GM19351 (cell line): ENCODE measurements at regions not wholly inside any gene's neighbourhood (a gene's known extent, or its start where the extent isn't known, plus 50 kb on each side); places are given as distances from the start of the nearest gene placed in this dataset.
"Not testable (repeated sequence)": the region's sequence is repeated elsewhere in the genome, so short reads cannot be mapped to it uniquely, and the experiment has no call there.

Experiments
- ATAC-seq: cut with Tn5 transposase; IDR thresholded peaks from one replicate; pipeline ENCODE4 v1.9.1; 2021; ENCODE audit warnings: mild to moderate bottlenecking, moderate library complexity; ENCODE audit not compliant: unreplicated experiment

- peak; percentile 63 for ATAC-seq
These were observed 199.5 kb downstream of the AASDHPPT start for GRCh38 chr11:106276859-106277436.

DNA sequence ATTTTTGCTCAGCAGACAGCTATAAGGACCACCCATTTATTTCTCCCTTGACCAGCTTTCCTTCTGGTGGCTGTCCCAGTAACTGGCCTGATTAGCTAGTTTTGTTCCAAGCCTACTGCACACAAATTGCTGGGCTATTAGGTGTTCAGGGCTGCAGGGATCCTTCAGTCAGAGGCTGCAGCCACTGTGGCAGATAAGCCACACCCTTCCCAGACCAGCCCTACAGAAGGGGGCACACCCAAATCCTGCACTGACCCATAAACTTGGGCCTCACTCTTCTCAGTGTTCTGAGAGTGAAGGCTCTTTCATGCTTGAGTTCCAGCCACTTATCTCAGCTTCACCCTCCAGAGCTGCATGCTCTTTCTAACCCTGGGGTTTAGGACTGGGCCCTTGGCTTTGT lies 200.0 kb downstream of the AASDHPPT start:
- no peak for ATAC-seq

- ATAC-seq: no peak
These were observed 200.9 kb downstream of the AASDHPPT start for GRCh38 chr11:106278391-106278790.

- no peak for ATAC-seq
These were observed 202.6 kb downstream of the AASDHPPT start for GRCh38 chr11:106280036-106280435.

DNA sequence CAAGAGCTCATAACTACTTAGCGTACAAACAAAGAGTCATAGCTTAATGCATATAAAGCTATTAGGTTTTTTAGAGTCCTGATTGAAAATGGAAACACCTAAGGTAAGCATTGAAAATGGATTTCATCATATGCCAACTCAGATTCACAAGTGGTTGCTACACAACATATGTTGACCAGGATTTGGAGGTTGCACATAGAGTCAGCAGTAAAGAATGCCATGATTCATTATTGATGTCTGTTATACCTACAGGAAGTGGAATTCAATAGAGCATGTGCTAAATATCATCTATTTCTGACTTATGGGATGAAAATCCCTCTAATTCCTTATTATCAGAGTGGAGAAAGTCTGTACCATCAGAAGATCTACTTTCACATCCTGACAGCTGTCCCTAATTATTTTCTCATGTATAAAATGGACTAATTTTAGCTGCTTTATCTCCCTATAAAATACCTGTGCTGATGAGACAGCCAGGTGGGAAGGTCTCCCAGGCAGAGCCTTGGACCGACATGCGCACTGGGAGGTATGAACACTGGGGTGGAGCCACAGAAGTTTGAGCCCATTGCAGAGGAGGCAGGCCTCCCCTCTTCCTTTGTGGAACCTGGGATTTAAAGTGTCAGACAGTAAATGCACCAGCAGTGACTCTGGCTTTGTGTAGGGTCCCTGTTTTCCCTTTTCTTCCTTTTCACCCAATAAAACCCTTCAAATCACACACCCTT lies 204.2 kb downstream of the AASDHPPT start:
- ATAC-seq: no peak

GRCh38 chr11:106286881-106287504 lies 209.5 kb downstream of the AASDHPPT start:
- ATAC-seq: no peak

- ATAC-seq: no peak
These were observed 210.6 kb downstream of the AASDHPPT start for GRCh38 chr11:106288057-106288456.

- ATAC-seq: no peak
These were observed 211.4 kb downstream of the AASDHPPT start for GRCh38 chr11:106288822-106289387.

GRCh38 chr11:106292526-106292925 lies 215.1 kb downstream of the AASDHPPT start:
- no peak for ATAC-seq

DNA sequence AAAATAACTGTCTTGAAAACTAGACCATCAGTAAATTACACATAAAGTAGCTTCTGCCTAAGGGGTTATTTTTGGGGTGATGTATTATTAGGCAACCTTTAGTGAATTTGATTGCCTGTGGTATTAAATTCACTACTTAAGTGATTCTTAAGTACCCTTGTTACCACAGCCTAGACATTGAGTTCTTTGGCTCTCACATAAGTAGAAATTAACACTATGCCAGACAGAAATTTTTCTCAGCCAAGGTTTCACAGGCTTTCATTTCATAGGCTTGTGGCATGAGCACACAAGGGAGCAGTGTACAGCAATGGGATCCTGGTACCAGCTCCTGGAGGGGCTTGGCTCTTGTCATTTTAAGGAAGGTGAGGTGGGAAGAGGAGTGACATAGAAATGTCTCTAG lies 218.5 kb downstream of the AASDHPPT start:
- ATAC-seq: no peak

- no peak for ATAC-seq
These were observed 225.0 kb downstream of the AASDHPPT start for GRCh38 chr11:106302416-106302815.

- ATAC-seq: no peak
These were observed 226.8 kb downstream of the AASDHPPT start for GRCh38 chr11:106304274-106304673.

GRCh38 chr11:106305458-106305857 lies 228.0 kb downstream of the AASDHPPT start:
- ATAC-seq: no peak

DNA sequence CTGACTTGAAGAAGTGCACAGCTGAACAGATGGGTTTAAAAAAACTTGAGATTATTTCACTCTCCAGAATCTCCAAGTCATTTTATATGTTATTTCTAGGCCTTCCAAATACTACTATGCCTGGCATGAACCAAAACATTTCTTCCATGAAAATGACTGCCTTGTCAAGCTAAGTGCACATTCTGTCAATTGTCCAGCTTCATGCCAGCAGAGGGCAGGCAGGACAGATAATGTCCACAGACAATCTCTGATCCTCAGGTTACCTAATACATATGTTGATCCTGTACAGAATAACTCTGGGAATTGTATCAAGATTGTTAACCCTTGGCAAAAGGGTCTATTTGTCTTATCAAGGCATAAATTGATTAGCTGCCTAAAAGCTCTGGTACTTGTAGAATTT lies 229.5 kb downstream of the AASDHPPT start:
- ATAC-seq: no peak

DNA sequence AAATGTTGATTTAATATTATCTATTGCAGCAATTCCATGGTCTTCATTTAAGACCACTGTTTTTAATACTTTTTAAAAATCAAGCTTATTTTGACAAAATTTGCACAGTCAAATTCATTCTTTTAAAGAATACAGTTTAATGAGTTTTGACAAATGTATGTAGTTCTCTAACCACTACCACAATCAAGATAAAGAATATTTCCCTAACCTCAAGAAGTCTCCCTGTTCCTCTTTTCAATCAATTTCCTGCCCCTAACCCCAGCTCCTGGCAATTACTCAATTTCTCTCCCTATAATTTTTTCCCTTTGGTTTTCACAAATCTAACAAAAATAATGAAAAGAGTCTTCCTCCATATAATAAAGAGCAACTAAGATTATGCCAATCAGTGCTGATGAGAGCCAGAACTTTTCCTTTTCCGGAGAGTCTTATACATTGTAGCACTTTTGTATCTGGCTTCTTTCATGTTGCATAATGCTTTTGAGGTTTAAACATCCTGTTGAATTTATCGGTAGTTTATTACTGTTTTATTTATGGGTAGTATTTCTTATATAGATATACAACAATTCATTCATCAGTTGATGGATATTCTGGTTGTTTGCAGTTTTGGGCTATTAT lies 231.7 kb downstream of the AASDHPPT start:
- no peak for ATAC-seq

- ATAC-seq: no peak
These were observed 234.2 kb downstream of the AASDHPPT start for GRCh38 chr11:106311531-106312230.

DNA sequence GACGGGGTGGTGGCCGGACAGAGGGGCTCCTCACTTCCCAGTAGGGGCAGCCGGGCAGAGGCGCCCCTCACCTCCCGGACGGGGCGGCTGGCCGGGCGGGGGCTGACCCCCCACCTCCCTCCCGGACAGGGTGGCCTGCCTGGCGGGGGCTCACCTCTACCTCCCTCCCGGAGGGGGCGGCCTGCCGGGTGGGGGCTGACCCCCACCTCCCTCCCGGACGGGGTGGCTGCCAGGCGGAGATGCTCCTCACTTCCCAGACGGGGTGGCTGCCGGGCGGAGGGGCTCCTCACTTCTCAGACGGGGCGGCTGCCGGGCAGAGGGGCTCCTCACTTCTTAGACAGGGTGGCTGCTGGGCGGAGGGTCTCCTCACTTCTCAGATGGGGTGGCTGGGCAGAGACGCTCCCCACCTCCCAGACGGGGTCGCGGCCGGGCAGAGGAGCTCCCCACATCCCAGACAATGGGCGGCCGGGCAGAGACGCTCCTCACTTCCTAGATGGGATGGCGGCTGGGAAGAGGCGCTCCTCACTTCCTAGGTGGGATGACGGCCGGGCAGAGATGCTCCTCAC lies 239.8 kb downstream of the AASDHPPT start:
- ATAC-seq: not testable (repeated sequence)

DNA sequence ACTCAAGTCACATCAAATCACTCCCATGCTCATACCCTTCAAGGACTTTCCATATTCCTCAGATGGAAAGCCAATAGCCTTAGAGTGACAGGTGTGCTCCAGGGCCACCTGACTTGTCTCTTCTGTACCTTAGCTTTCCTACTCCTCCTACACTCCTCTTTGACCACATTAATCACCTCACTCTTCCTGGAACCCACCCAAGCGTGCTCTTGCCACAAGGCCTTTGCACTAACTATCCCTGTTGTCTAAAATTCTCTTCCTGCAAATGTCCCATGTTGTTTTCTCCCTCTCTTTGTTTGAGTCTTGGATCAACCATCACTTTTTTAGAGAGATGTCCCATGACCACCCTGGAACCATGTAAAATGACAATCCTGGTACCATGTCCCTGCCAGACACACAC lies 244.1 kb downstream of the AASDHPPT start:
- no peak for ATAC-seq

DNA sequence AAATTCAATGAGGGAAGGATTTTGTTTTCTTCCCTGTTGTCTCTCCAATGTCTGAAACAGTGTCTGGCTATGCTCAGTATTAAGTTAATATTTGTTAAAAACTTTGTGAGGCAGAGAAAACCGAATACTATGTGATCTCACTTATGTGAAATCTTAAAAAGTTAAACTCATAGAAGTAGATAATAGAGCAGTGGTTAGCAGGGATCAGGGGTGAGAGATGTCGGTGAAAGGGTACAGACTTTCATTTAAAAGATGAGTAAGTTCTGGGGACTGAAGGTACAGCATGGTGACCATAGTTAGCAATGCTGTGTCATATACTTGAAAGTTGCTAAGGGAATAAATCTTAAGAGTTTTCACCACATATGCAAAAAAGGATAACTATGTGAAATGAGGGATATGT lies 244.6 kb downstream of the AASDHPPT start:
- no peak for ATAC-seq

- ATAC-seq: no peak
These were observed 248.6 kb downstream of the AASDHPPT start for GRCh38 chr11:106326087-106326486.

DNA sequence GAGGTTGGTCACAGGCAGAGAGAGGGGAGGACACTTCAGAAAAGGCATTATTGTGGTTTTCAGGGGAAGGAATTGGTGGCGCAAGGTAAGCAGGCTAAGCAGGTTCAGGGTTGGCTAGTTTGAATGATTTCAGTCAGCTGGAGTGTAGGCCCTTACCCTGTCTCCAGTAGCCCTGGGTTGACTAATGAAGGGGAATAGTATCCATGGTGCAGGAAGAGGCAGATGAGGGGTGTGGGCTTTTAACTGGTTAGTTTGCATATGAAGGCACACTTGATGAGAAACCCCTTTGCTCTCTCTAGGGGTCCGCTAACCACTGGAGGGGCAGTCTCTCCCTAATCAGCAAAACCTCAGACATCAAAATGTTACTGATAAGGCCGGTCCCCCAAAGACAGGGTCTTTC lies 249.7 kb downstream of the AASDHPPT start:
- ATAC-seq: no peak
